ENCODE measurements at regions not wholly inside any gene's neighbourhood (a gene's known extent, or its start where the extent isn't known, plus 50 kb on each side); places are given as distances from the start of the nearest gene placed in this dataset.

DNA sequence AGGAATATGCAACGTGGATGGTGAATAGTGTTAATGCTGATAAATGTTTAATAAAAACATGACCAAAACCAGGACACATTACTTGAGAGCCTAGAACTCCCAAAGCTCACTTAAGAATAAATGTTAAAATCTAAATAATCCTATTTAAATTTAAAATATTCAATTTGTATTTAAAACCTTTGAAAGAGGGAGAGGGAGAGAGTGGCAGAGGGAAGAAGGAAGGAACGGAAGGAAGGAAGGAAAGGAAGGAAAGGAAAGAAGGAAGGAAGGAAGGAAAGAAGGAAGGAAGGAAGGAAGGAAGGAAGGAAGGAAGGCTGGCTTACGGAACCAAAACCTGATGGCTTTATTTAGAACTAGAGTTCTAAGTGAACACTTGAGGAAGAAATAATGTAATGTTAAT is 324.1 kb upstream of the SYT4 start:
- TF ChIP-seq GTF2I (CRISPR knock-in tag; conservative IDR thresholded peaks at IDR 0.05) (no peak), NFE2L1 (CRISPR knock-in tag; IDR thresholded peaks at IDR 0.05) (no peak), ATF2 (CRISPR knock-in tag; IDR thresholded peaks at IDR 0.05; ENCODE audit: borderline replicate concordance, low read depth) (no peak), SMAD4 (CRISPR knock-in tag; IDR thresholded peaks at IDR 0.05) (no peak), NR3C1 (CRISPR knock-in tag; conservative IDR thresholded peaks at IDR 0.05; ENCODE audit: low read depth) (no peak), FOXP4 (CRISPR knock-in tag; IDR thresholded peaks at IDR 0.05) (no peak), JUN (CRISPR knock-in tag; IDR thresholded peaks at IDR 0.05) (no peak), CREM (CRISPR knock-in tag; IDR thresholded peaks at IDR 0.05) (no peak), TEAD4 (CRISPR knock-in tag; IDR thresholded peaks at IDR 0.05) (no peak), ZBTB21 (CRISPR knock-in tag; IDR thresholded peaks at IDR 0.05; ENCODE audit: borderline replicate concordance) (no peak), STAT6 (CRISPR knock-in tag; conservative IDR thresholded peaks at IDR 0.05; ENCODE audit: low read depth) (no peak), ZNF281 (CRISPR knock-in tag; IDR thresholded peaks at IDR 0.05) (no peak), ARID4B (CRISPR knock-in tag; IDR thresholded peaks at IDR 0.05; ENCODE audit: borderline replicate concordance) (no peak), OVOL2 (CRISPR knock-in tag; IDR thresholded peaks at IDR 0.05; ENCODE audit: borderline replicate concordance) (no peak), TP53 (CRISPR knock-in tag; IDR thresholded peaks at IDR 0.05) (no peak), PREB (CRISPR knock-in tag; IDR thresholded peaks at IDR 0.05; ENCODE audit: borderline replicate concordance) (no peak), ZNF263 (CRISPR knock-in tag; IDR thresholded peaks at IDR 0.05; ENCODE audit: low read depth) (no peak)
- TF ChIP-seq, protein P1, sequence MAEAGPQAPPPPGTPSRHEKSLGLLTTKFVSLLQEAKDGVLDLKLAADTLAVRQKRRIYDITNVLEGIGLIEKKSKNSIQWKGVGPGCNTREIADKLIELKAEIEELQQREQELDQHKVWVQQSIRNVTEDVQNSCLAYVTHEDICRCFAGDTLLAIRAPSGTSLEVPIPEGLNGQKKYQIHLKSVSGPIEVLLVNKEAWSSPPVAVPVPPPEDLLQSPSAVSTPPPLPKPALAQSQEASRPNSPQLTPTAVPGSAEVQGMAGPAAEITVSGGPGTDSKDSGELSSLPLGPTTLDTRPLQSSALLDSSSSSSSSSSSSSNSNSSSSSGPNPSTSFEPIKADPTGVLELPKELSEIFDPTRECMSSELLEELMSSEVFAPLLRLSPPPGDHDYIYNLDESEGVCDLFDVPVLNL (CRISPR knock-in tag; IDR thresholded peaks at IDR 0.05; ENCODE audit: borderline replicate concordance, low read depth), result no peak
- Mint-ChIP-seq H3K4me1 (no peaks in the 10 kb centered on the region), H3K27ac (no peak overlapping the region), H3K4me3 (no peak overlapping the region), H3K9me3 (peaks cover 30% of the 10 kb centered on the region), H3K36me3 (peaks cover 25% of the 10 kb centered on the region), H3K27me3 (ENCODE audit: low read depth) (no peaks in the 10 kb centered on the region)
- DNase-seq (ENCODE audit: low spot score) (no peak), ATAC-seq (no peak)
- CTCF ChIA-PET, result no interaction called here
- POLR2A ChIA-PET, result interaction anchor here (0.7 kb wide), 1 partner anchor 522 kb away, joined by 3 read pairs; no protein-coding TSS in a partner anchor
